Astrocyte of the spinal cord (primary cell): ENCODE measurements at regions not wholly inside any gene's neighbourhood (a gene's known extent, or its start where the extent isn't known, plus 50 kb on each side); places are given as distances from the start of the nearest gene placed in this dataset.

ENCODE experiments used
- DNase-seq: peaks from one replicate; pipeline ENCODE4 v3.0.0; 2011; ENCODE audit warnings: low read depth, low spot score
- H3K4me3 ChIP-seq: 2 replicates; pipeline ENCODE4 v1.5.1; 2011; ENCODE audit warnings: low read depth, mild to moderate bottlenecking, low read length, moderate library complexity
- in situ Hi-C: cut with HindIII; loops from 2 replicates; pipeline ENCODE4 v1.10.0; 2017; ENCODE audit warnings: low sequenced_read_pairs
- TF ChIP-seq, protein P1 (sequence below): IDR thresholded peaks from 2 replicates; pipeline ENCODE4 v1.5.1; 2012; ENCODE audit warnings: low read depth, mild to moderate bottlenecking, low read length, inconsistent platforms

DNA sequence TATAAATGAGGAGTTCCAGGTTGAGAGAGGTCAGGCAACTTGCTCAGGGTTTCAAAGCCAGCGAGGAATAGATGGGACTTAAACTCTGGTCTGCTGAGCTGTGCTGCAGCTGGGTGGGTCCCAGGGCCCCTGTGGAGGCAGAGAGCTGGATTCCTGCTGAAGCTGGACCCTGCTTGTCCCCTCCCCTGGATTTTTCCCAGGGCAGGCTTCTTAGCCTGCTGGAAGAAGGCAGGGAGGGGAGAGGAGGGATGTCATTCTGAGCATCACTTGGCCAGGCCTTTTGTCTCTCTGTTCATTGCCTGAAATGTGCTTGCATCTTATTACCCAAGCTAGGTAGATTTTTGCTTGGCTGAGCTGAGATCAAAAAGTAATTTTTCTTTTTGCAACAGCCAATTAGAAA is 133.7 kb downstream of the DHX35 start:
- in situ Hi-C loops: no loop called here
- TF ChIP-seq, protein P1, sequence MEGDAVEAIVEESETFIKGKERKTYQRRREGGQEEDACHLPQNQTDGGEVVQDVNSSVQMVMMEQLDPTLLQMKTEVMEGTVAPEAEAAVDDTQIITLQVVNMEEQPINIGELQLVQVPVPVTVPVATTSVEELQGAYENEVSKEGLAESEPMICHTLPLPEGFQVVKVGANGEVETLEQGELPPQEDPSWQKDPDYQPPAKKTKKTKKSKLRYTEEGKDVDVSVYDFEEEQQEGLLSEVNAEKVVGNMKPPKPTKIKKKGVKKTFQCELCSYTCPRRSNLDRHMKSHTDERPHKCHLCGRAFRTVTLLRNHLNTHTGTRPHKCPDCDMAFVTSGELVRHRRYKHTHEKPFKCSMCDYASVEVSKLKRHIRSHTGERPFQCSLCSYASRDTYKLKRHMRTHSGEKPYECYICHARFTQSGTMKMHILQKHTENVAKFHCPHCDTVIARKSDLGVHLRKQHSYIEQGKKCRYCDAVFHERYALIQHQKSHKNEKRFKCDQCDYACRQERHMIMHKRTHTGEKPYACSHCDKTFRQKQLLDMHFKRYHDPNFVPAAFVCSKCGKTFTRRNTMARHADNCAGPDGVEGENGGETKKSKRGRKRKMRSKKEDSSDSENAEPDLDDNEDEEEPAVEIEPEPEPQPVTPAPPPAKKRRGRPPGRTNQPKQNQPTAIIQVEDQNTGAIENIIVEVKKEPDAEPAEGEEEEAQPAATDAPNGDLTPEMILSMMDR: no peak
- H3K4me3 ChIP-seq: no peak overlapping the region
- DNase-seq: no peak

DNA sequence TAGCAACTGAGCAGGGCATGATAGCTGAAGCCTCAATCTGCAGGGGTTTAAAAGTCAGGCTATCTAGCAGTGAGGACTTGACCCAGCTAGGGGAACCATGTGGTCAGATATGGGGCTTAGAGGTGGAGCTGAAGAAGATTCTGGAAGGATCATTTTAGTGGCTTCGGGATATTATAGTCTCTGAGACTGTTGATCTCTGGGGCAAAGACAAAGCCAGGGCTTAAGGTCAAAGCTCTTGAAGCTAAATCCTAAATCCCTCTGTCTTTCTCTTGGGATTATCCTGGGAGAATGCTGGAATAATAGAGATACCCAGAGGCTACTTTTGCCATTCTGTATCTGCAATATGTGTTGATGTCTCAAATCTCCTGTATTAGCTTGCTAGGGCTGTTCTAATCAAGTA is 132.2 kb downstream of the DHX35 start:
- no peak for DNase-seq

DNA sequence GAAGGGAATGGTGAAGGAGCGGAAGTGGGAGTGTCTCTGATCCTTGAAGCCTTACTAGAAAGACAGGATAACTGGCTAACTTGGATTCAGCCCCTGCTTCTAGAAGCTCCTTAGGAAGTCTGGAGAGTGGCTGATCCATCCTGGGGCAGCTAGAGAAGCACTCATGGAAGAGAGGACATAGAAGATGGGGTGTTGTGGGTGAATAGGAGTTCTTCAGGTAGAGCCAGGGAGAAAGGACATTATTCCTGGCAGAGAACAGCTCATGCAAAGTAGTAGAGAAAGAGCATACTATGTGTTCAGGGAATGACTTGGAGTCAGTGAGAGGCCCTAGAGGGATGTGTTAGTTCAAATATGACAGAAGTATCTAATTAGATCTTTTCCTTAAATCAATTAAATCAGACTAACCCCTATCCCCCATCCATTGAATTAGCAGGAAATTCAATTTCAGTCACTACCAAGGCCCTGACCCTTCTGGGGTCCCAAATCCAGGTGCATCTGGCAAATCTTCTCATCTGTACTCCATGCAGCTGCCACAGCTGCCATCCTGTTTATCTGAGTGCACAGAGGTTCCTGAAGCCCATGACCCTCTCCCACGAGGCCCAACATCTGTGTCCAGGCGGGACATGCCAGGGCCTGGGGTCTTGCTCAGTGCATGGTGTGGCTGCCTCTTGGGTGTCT is 130.7 kb downstream of the DHX35 start:
- H3K4me3 ChIP-seq: no peak overlapping the region
- DNase-seq: no peak
- TF ChIP-seq, protein P1: no peak
- in situ Hi-C loops: no loop called here

More for the DNA sequence above, 132.2 kb downstream of the DHX35 start:
- H3K4me3 ChIP-seq: no peak overlapping the region
- TF ChIP-seq, protein P1: no peak
- in situ Hi-C loops: no loop called here

DNA sequence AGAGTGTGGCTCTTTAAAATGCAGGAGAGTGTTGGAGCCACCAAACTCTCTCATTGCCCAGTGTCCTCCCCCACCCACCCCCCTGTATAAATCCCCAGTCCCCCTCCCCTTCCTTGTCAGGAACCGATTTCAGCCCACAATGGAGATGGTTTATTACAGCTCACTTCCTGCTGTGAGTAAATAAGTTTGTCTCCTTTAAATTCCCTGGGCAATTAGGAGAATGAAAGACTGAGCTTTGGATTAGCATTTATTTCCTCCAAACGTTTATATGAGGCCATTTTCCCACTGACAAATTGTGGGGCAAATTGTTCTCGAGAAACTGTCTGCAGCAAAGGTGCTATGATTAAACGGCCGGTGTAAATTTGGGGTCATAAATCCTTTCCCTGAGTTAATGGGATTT is 128.8 kb downstream of the DHX35 start:
- DNase-seq: no peak
- in situ Hi-C loops: no loop called here
- TF ChIP-seq, protein P1: no peak

DNA sequence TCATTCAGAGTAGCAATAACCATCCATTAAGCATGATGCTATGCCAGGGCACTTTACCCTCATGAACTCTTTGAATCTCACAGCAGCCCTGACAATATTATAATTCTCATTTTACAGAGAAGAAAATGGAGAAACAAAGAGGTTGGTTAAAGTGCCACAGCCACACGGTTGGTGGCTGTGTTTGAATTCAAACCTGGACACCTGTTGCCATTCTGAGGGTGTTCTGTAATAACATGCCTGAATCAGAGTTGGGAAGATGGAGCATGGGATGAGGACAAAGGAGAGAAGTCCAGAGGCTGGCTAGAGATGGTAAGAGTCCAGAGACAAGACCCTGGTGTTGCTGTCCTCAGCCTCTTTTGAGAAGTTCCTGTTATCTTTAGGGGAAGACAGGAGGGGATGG is 127.7 kb downstream of the DHX35 start:
- H3K4me3 ChIP-seq: no peak overlapping the region
- DNase-seq: no peak
- in situ Hi-C loops: no loop called here
- TF ChIP-seq, protein P1: no peak

More for the DNA sequence above, 128.8 kb downstream of the DHX35 start:
- H3K4me3 ChIP-seq: no peak overlapping the region
